GM23338 (cell line): ENCODE measurements at regions not wholly inside any gene's neighbourhood (a gene's known extent, or its start where the extent isn't known, plus 50 kb on each side); places are given as distances from the start of the nearest gene placed in this dataset.

Experiments
- ATAC-seq: fragments of 200-7000 bp; cut with Tn5 transposase; 3 replicates; pipeline ENCODE4 v1.9.1; 2020
- DNase-seq: peaks from one replicate; pipeline ENCODE4 v3.0.0-alpha.2; 2015; ENCODE audit warnings: low spot score
- H2AFZ ChIP-seq: fragments of 200-600 bp; sonication (generic); 2 replicates; pipeline ENCODE4 v1.8.0; 2016; ENCODE audit warnings: antibody characterized with exemption, mild to moderate bottlenecking, moderate library complexity
- H3F3A ChIP-seq: fragments of 200-600 bp; sonication (generic); replicated peaks from 2 replicates; pipeline ENCODE4 v1.8.0; 2017; ENCODE audit warnings: antibody characterized with exemption, mixed run types, low read depth
- H3K27ac ChIP-seq: fragments of 200-600 bp; sonication (generic); 2 replicates; pipeline ENCODE4 v1.6.1; 2016; ENCODE audit warnings: low read depth
- H3K27me3 ChIP-seq: fragments of 200-600 bp; sonication (generic); 2 replicates; pipeline ENCODE4 v1.8.0; 2016; ENCODE audit warnings: mild to moderate bottlenecking, mixed run types, moderate library complexity; ENCODE audit not compliant: insufficient read depth
- H3K36me3 ChIP-seq: fragments of 200-600 bp; sonication (generic); 2 replicates; pipeline ENCODE4 v1.8.0; 2016; ENCODE audit warnings: mild to moderate bottlenecking; ENCODE audit not compliant: insufficient read depth
- H3K4me1 ChIP-seq: fragments of 200-600 bp; sonication (generic); 2 replicates; pipeline ENCODE4 v1.8.0; 2016; ENCODE audit warnings: mild to moderate bottlenecking, moderate library complexity; ENCODE audit not compliant: insufficient read depth
- H3K4me2 ChIP-seq: fragments of 200-600 bp; sonication (generic); 2 replicates; pipeline ENCODE4 v1.7.1; 2017; ENCODE audit warnings: mixed run types
- H3K4me3 ChIP-seq: fragments of 200-600 bp; sonication (generic); 2 replicates; pipeline ENCODE4 v1.6.1; 2016; ENCODE audit warnings: mixed run types
- H3K79me2 ChIP-seq: fragments of 200-600 bp; sonication (generic); replicated peaks from 2 replicates; pipeline ENCODE4 v1.8.0; 2017; ENCODE audit warnings: mild to moderate bottlenecking; ENCODE audit not compliant: insufficient read depth
- H3K9me2 ChIP-seq: fragments of 200-600 bp; sonication (generic); 2 replicates; pipeline ENCODE4 v1.8.0; 2017; ENCODE audit not compliant: insufficient read depth
- H4K20me1 ChIP-seq: fragments of 200-600 bp; sonication (generic); replicated peaks from 2 replicates; pipeline ENCODE4 v1.8.0; 2017; ENCODE audit warnings: mild to moderate bottlenecking; ENCODE audit not compliant: insufficient read depth
- H3K27ac Mint-ChIP-seq: 2 replicates; pipeline ENCODE4 v1.8.0; 2020; ENCODE audit warnings: inconsistent platforms, mild to moderate bottlenecking, moderate library complexity, mixed read lengths
- H3K27me3 Mint-ChIP-seq: 3 replicates; pipeline ENCODE4 v1.8.0; 2022; ENCODE audit warnings: low read depth, mild to moderate bottlenecking, moderate library complexity, mixed read lengths, inconsistent platforms; ENCODE audit not compliant: insufficient read depth, poor library complexity
- H3K36me3 Mint-ChIP-seq: 3 replicates; pipeline ENCODE4 v1.8.0; 2021; ENCODE audit warnings: low read depth, mild to moderate bottlenecking, inconsistent platforms, moderate library complexity, mixed read lengths
- H3K4me1 Mint-ChIP-seq: 3 replicates; pipeline ENCODE4 v1.8.0; 2020; ENCODE audit warnings: mild to moderate bottlenecking, inconsistent platforms, mixed read lengths
- H3K4me3 Mint-ChIP-seq: 3 replicates; pipeline ENCODE4 v1.8.0; 2021; ENCODE audit warnings: moderate library complexity, mild to moderate bottlenecking, inconsistent platforms, mixed read lengths
- H3K9me3 Mint-ChIP-seq: 3 replicates; pipeline ENCODE4 v1.8.0; 2020; ENCODE audit warnings: moderate library complexity, mild to moderate bottlenecking, inconsistent platforms, mixed read lengths
- CREB1 ChIP-seq: fragments of 250-450 bp; sonication (Bioruptor Pico); IDR thresholded peaks from 2 replicates; pipeline ENCODE4 v1.5.0; 2020; ENCODE audit warnings: low read depth, mild to moderate bottlenecking, moderate library complexity
- EZH2 ChIP-seq: fragments of 200-600 bp; sonication (generic); IDR thresholded peaks from one replicate; pipeline ENCODE4 v1.8.0; 2017; ENCODE audit warnings: antibody characterized with exemption, mild to moderate bottlenecking, low read depth; ENCODE audit not compliant: unreplicated experiment
- EZH2phosphoT487 ChIP-seq: fragments of 200-600 bp; sonication (generic); IDR thresholded peaks from one replicate; pipeline ENCODE4 v1.8.1; 2018; ENCODE audit warnings: antibody characterized with exemption; ENCODE audit not compliant: unreplicated experiment
- NANOG ChIP-seq: IDR thresholded peaks from 2 replicates; pipeline ENCODE4 v1.6.1; 2016; ENCODE audit warnings: antibody characterized with exemption, borderline replicate concordance
- POLR2AphosphoS5 ChIP-seq: IDR thresholded peaks from 2 replicates; pipeline ENCODE4 v1.6.1; 2016; ENCODE audit warnings: antibody characterized with exemption, low read depth
- STAT1 ChIP-seq: IDR thresholded peaks from one replicate; pipeline ENCODE4 v1.6.1; 2016; ENCODE audit warnings: antibody characterized with exemption; ENCODE audit not compliant: unreplicated experiment
- ZNF114 ChIP-seq: fragments of 250-450 bp; sonication (Bioruptor Pico); IDR thresholded peaks from 2 replicates; pipeline ENCODE4 v1.5.0; 2020; ENCODE audit warnings: mild to moderate bottlenecking, moderate library complexity
- ZNF331 ChIP-seq: fragments of 250-450 bp; sonication (Bioruptor Pico); IDR thresholded peaks from 2 replicates; pipeline ENCODE4 v1.5.0; 2020; ENCODE audit warnings: low read depth, mild to moderate bottlenecking, moderate library complexity
- TF ChIP-seq, protein P1 (sequence below): IDR thresholded peaks from 2 replicates; pipeline ENCODE4 v1.6.1; 2016; ENCODE audit warnings: antibody characterized with exemption
- TF ChIP-seq, protein P2 (sequence below), 2 experiments: fragments of 200-600 bp in 1 of 2; sonication (generic) in 1 of 2; conservative IDR thresholded peaks; 2 replicates each; pipeline versions ENCODE4 v1.5.1 to v1.6.1; 2016 to 2017; ENCODE audit warnings: antibody characterized with exemption in 2 of 2, low read depth in 2 of 2, mild to moderate bottlenecking in 2 of 2, moderate library complexity in 1 of 2
- TF ChIP-seq, protein P3 (sequence below): IDR thresholded peaks from one replicate; pipeline ENCODE4 v1.6.1; 2018; ENCODE audit warnings: antibody characterized with exemption; ENCODE audit not compliant: unreplicated experiment

DNA sequence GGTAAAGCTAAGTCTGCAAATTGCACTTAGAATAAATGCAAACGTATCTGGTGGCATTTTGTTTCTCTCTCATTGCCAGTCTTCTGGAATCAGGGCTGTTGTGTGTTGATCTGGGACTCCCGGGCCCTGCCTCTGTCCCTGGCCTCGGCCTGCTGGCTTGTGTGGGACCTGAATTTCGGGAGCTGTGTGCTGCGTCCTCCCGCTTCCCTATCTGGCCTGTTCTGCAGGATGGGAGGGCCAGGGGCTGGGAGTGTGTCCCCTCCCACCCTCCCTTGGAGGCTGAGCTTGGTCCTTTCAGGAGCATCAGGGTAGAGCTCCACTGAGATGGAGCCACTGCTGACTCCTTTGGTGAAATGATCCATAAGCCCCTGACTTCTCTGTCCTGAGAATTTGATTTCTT is 118.5 kb downstream of the ACKR3 start:
- Histone ChIP-seq H2AFZ (no peak overlapping the region), H4K20me1 (no peaks in the 10 kb centered on the region), H3K4me3 (no peak overlapping the region), H3K27me3 (no peaks in the 10 kb centered on the region), H3K4me1 (peaks cover 8% of the 10 kb centered on the region; the same call in 1 of the 2 replicates), H3K4me2 (no peak overlapping the region), H3K9me2 (no peaks in the 10 kb centered on the region), H3K27ac (no peak overlapping the region), H3F3A (no peaks in the 10 kb centered on the region), H3K79me2 (no peaks in the 10 kb centered on the region), H3K36me3 (no peaks in the 10 kb centered on the region)
- no peaks in the 10 kb centered on the region for H3K9me3 Mint-ChIP-seq
- H3K27me3 Mint-ChIP-seq, result peaks cover 8% of the 10 kb centered on the region
- H3K4me1 Mint-ChIP-seq, result peaks cover 30% of the 10 kb centered on the region
- TF ChIP-seq EZH2, result no peak
- TF ChIP-seq CREB1 (CRISPR knock-in tag), result no peak
- TF ChIP-seq EZH2phosphoT487, result no peak
- no peak for TF ChIP-seq POLR2AphosphoS5
- TF ChIP-seq, protein P1, sequence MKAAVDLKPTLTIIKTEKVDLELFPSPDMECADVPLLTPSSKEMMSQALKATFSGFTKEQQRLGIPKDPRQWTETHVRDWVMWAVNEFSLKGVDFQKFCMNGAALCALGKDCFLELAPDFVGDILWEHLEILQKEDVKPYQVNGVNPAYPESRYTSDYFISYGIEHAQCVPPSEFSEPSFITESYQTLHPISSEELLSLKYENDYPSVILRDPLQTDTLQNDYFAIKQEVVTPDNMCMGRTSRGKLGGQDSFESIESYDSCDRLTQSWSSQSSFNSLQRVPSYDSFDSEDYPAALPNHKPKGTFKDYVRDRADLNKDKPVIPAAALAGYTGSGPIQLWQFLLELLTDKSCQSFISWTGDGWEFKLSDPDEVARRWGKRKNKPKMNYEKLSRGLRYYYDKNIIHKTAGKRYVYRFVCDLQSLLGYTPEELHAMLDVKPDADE, result no peak
- no peak for TF ChIP-seq NANOG
- TF ChIP-seq ZNF331 (CRISPR knock-in tag), result no peak
- TF ChIP-seq, protein P2, sequence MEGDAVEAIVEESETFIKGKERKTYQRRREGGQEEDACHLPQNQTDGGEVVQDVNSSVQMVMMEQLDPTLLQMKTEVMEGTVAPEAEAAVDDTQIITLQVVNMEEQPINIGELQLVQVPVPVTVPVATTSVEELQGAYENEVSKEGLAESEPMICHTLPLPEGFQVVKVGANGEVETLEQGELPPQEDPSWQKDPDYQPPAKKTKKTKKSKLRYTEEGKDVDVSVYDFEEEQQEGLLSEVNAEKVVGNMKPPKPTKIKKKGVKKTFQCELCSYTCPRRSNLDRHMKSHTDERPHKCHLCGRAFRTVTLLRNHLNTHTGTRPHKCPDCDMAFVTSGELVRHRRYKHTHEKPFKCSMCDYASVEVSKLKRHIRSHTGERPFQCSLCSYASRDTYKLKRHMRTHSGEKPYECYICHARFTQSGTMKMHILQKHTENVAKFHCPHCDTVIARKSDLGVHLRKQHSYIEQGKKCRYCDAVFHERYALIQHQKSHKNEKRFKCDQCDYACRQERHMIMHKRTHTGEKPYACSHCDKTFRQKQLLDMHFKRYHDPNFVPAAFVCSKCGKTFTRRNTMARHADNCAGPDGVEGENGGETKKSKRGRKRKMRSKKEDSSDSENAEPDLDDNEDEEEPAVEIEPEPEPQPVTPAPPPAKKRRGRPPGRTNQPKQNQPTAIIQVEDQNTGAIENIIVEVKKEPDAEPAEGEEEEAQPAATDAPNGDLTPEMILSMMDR (conservative IDR thresholded peaks at IDR 0.05; ENCODE audit: low read depth in 2 of 2), result no peak
- no peak for TF ChIP-seq ZNF114 (CRISPR knock-in tag)
- TF ChIP-seq, protein P3, sequence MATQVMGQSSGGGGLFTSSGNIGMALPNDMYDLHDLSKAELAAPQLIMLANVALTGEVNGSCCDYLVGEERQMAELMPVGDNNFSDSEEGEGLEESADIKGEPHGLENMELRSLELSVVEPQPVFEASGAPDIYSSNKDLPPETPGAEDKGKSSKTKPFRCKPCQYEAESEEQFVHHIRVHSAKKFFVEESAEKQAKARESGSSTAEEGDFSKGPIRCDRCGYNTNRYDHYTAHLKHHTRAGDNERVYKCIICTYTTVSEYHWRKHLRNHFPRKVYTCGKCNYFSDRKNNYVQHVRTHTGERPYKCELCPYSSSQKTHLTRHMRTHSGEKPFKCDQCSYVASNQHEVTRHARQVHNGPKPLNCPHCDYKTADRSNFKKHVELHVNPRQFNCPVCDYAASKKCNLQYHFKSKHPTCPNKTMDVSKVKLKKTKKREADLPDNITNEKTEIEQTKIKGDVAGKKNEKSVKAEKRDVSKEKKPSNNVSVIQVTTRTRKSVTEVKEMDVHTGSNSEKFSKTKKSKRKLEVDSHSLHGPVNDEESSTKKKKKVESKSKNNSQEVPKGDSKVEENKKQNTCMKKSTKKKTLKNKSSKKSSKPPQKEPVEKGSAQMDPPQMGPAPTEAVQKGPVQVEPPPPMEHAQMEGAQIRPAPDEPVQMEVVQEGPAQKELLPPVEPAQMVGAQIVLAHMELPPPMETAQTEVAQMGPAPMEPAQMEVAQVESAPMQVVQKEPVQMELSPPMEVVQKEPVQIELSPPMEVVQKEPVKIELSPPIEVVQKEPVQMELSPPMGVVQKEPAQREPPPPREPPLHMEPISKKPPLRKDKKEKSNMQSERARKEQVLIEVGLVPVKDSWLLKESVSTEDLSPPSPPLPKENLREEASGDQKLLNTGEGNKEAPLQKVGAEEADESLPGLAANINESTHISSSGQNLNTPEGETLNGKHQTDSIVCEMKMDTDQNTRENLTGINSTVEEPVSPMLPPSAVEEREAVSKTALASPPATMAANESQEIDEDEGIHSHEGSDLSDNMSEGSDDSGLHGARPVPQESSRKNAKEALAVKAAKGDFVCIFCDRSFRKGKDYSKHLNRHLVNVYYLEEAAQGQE, result no peak
- TF ChIP-seq STAT1, result no peak
- DNase-seq (no peak), ATAC-seq (no peak)
- H3K36me3 Mint-ChIP-seq, result no peaks in the 10 kb centered on the region
- no peak overlapping the region for H3K27ac Mint-ChIP-seq
- no peak overlapping the region for H3K4me3 Mint-ChIP-seq
